HG02678 (cell line): ENCODE measurements at regions not wholly inside any gene's neighbourhood (a gene's known extent, or its start where the extent isn't known, plus 50 kb on each side); places are given as distances from the start of the nearest gene placed in this dataset.

Source experiments
- ATAC-seq: cut with Tn5 transposase; IDR thresholded peaks from one replicate; pipeline ENCODE4 v1.9.1; 2021; ENCODE audit warnings: mild to moderate bottlenecking, moderate library complexity; ENCODE audit not compliant: unreplicated experiment

DNA sequence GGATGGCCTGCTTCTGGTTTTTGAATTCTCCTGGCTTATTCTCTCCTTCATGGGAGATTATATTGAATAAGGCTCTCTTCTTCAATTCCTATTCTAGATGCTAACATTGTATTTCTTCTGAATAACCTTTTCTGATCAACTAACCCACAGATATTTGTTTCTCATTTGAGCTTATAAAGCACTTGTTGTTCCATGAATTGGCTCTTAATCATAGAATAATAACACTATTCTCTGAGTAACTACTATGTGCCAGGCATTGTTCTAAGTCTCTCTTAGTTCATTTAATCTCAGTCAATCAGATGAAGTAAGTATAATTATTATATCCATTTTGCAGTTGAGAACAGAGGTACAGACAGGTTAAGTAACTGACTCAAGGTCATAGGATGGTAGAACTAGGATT lies 136.3 kb upstream of the MLIP start:
- ATAC-seq, result no peak

DNA sequence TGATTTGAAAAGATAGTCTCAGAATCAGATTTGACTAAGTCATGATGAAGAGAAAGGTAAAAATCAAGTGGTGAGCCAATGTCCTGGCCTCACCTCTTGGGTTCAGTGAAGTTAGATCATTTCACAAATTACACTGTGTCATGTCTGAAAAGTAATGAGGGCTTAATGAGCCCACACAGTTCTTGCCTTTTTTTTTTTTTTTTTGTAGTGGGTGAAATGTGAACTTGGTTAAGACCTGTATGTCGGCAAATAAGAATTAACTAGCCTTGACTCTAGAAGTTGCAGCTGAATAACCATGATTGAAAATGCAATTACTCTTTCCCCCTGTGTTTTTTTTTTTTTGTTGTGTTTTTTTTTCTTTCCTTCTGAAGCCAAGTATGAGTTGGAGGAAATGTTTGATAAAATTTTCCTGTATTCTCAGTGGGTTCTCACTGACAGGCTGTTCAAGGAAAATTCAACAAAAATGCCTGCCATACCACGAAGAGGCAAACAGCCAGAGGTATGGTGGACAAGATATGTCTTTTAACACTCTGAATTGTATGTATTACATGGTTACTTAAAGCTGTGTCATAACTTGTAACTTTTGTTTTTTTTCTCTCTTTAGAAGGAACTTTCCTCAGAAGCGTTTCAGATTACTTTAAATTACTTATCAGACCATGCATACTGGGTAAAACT lies 135.2 kb upstream of the MLIP start:
- ATAC-seq, result no peak

GRCh38 chr6:53977551-53977950 lies 133.7 kb upstream of the MLIP start:
- ATAC-seq, result no peak

GRCh38 chr6:53979468-53980067 lies 131.7 kb upstream of the MLIP start:
- ATAC-seq, result peak; percentile 51

GRCh38 chr6:53982366-53983050 lies 128.7 kb upstream of the MLIP start:
- no peak for ATAC-seq

- ATAC-seq, result no peak
These were observed 127.9 kb upstream of the MLIP start for GRCh38 chr6:53983301-53983700.

- no peak for ATAC-seq
These were observed 127.1 kb upstream of the MLIP start for GRCh38 chr6:53984163-53984562.

- no peak for ATAC-seq
These were observed 126.7 kb upstream of the MLIP start for GRCh38 chr6:53984581-53984980.

DNA sequence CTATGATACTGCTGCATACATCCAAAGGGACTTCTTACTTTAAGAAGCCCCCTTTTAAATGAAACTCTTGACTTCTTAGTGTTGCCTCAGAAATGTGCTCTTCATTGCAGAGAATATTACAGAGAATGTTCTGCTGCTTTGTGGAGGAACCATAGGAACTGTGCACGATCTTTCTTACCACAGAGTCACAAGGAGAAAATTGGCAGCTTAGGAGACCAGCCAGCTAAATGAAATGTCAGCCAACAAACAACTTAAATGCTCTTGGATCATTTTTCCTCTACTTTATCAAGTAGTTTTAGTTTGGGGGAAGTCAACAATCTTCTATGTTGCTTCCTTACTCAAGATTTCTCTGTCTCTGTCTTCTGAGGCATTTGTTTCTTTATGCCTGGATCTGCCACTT lies 125.9 kb upstream of the MLIP start:
- ATAC-seq, result no peak

DNA sequence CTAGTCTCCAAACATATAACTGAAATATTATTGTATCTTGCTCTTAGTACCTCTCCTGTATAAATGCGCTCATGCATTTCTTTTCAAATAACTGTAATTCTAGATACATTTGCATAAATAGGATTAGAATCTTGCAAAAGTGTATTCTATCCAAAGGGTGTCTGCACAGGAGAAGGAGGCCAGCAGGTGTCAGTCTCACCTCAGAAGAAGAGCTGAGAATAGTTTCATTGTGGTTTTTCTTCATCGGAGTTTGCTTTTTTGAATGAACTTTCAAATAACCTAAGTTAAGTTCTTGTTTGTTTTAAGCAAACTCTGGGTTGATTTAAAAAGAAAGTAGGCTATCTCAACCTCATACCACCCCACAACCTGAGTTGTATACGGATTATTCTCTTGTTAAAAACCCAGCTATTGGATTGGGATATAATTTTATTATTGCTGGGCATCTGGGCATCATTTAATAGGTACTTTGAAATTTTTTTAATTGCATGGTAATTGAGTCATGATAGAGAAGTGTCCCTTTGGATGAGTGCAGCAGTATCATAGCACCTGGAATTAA lies 125.0 kb upstream of the MLIP start:
- ATAC-seq, result peak; percentile 73

DNA sequence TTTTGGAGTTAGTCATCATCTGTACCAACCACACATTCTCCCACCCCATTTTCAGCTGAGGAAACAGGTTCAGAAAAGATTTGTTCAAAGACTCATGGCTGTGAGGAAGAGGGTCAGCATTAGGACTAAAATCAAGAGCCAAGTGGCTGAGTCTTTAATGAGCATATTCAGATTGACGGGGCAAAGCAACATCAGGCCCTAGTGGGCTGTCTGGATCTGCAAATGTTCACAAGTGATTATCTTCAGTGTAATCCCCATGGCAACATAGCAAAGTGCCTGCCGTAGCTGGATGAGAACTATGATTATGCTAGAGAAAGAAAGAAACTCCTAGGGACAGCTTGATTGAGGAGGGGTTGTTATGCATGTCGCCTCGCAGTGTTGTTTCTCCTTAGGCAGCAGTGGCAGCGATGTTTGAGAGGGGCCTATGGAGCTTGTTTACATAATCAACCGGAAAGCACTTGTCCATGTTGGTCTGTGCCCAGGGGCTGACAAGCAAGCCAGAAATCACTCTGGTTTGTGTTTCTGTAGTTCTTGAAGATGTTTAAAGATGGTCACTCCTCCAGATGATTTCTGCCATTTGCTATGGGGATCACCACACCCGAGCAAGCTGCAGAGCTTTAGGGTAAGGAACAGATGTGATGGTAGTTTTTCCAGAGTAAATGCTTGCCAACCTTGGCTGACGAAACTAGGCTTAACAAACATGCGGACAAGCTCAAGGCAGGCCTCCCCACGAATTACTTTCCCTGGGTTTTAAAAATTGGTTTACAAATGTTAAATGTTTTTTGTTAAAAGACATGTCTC lies 124.3 kb upstream of the MLIP start:
- no peak for ATAC-seq

DNA sequence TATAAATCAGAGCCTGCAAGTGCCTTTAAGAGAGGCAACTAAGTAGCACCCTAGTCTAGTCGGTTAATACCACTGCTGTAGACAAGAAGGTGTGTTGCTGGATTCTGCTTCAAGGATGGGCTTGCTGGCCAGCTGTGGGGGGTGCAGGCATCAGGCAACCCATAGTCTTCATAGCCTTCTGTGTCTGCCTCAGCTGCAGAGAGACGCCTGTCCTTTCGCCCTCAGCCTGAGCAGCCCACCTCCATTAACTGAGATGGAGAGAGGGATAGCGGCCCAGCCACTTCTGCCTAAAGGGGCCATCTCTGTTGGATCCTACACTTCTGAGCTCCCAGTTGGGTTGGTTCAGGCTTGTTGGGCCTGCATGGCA lies 123.7 kb upstream of the MLIP start:
- no peak for ATAC-seq

- no peak for ATAC-seq
These were observed 121.7 kb upstream of the MLIP start for GRCh38 chr6:53989504-53989903.

- no peak for ATAC-seq
These were observed 118.7 kb upstream of the MLIP start for GRCh38 chr6:53992522-53992921.

DNA sequence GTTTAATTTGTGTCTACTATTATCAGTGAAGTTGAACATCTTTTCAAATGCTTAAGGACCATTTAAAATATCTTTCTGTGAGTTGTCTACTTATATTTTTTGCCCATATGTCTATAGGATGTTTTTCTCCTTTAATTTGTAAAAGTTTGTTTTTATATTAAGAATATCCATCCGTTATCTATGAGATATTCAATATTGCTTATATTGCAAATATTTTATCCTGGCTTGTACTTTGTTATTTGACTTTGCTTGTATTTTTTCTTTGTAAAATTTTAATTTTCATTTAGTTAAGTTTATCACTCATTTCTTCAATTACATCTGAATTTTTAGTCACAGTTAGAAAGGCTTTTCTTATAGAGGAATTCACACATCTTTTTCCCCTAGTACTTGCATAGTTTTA lies 117.0 kb upstream of the MLIP start:
- ATAC-seq, result no peak

- no peak for ATAC-seq
These were observed 115.3 kb upstream of the MLIP start for GRCh38 chr6:53995935-53996334.

GRCh38 chr6:53998303-53998702 lies 112.9 kb upstream of the MLIP start:
- no peak for ATAC-seq

GRCh38 chr6:53999088-53999755 lies 112.0 kb upstream of the MLIP start:
- no peak for ATAC-seq

GRCh38 chr6:54002116-54002515 lies 109.1 kb upstream of the MLIP start:
- ATAC-seq, result no peak

- ATAC-seq, result no peak
These were observed 107.9 kb upstream of the MLIP start for GRCh38 chr6:54003316-54003715.

- no peak for ATAC-seq
These were observed 102.7 kb upstream of the MLIP start for GRCh38 chr6:54008589-54008988.
